WERI-Rb-1 (cell line): ENCODE measurements at regions not wholly inside any gene's neighbourhood (a gene's known extent, or its start where the extent isn't known, plus 50 kb on each side); places are given as distances from the start of the nearest gene placed in this dataset.

Experiments used
- DNase-seq: peaks from one replicate; pipeline ENCODE4 v3.0.0-alpha.2; 2020
- H3K27ac ChIP-seq: fragments of 250-450 bp; sonication (Bioruptor Pico); 2 replicates; pipeline ENCODE4 v1.5.1; 2020; ENCODE audit warnings: mild to moderate bottlenecking, moderate library complexity
- H3K27me3 ChIP-seq: fragments of 250-450 bp; sonication (Bioruptor Pico); 2 replicates; pipeline ENCODE4 v1.5.1; 2021; ENCODE audit warnings: mild to moderate bottlenecking, low read depth, moderate library complexity; ENCODE audit not compliant: insufficient read depth, severe bottlenecking
- H3K36me3 ChIP-seq: fragments of 250-450 bp; sonication (Bioruptor Pico); 2 replicates; pipeline ENCODE4 v1.5.1; 2020; ENCODE audit warnings: mild to moderate bottlenecking, moderate library complexity
- H3K4me3 ChIP-seq: 2 replicates; pipeline ENCODE4 v1.5.1; 2011; ENCODE audit warnings: low read depth, mild to moderate bottlenecking, control low read depth, low read length
- H3K9me3 ChIP-seq: fragments of 250-450 bp; sonication (Bioruptor Pico); 2 replicates; pipeline ENCODE4 v1.5.1; 2021; ENCODE audit warnings: mild to moderate bottlenecking, moderate library complexity; ENCODE audit not compliant: severe bottlenecking
- CTCF ChIP-seq: IDR thresholded peaks from 2 replicates; pipeline ENCODE4 v1.5.1; 2011; ENCODE audit warnings: low read depth, mild to moderate bottlenecking, control low read depth, inconsistent platforms, low read length

GRCh38 chr10:62741996-62742395, 62.5 kb upstream of the ADO start:
- TF ChIP-seq CTCF, result no peak
- no peaks in the 10 kb centered on the region for H3K9me3 ChIP-seq
- peaks cover 32% of the 10 kb centered on the region for H3K27me3 ChIP-seq
- H3K36me3 ChIP-seq, result no peaks in the 10 kb centered on the region
- H3K27ac ChIP-seq, result no peak overlapping the region
- H3K4me3 ChIP-seq, result no peak overlapping the region
- no peak for DNase-seq

GRCh38 chr10:62742536-62743061, 61.9 kb upstream of the ADO start:
- no peaks in the 10 kb centered on the region for H3K9me3 ChIP-seq
- H3K27me3 ChIP-seq, result peaks cover 34% of the 10 kb centered on the region
- DNase-seq, result no peak
- H3K27ac ChIP-seq, result no peak overlapping the region
- TF ChIP-seq CTCF, result no peak
- no peaks in the 10 kb centered on the region for H3K36me3 ChIP-seq
- no peak overlapping the region for H3K4me3 ChIP-seq

GRCh38 chr10:62744136-62744535, 60.4 kb upstream of the ADO start:
- H3K27me3 ChIP-seq, result peaks cover 39% of the 10 kb centered on the region
- H3K36me3 ChIP-seq, result no peaks in the 10 kb centered on the region
- no peak for DNase-seq
- H3K27ac ChIP-seq, result no peak overlapping the region
- H3K4me3 ChIP-seq, result no peak overlapping the region
- no peak for TF ChIP-seq CTCF
- no peaks in the 10 kb centered on the region for H3K9me3 ChIP-seq

GRCh38 chr10:62745581-62745980, 58.9 kb upstream of the ADO start:
- H3K36me3 ChIP-seq, result no peaks in the 10 kb centered on the region
- no peak for TF ChIP-seq CTCF
- H3K27me3 ChIP-seq, result peaks cover 39% of the 10 kb centered on the region
- H3K9me3 ChIP-seq, result no peaks in the 10 kb centered on the region
- H3K27ac ChIP-seq, result no peak overlapping the region
- no peak overlapping the region for H3K4me3 ChIP-seq
- no peak for DNase-seq

- no peak for TF ChIP-seq CTCF
- Histone ChIP-seq H3K4me3 (no peak overlapping the region), H3K27ac (no peak overlapping the region), H3K36me3 (no peaks in the 10 kb centered on the region), H3K9me3 (no peaks in the 10 kb centered on the region), H3K27me3 (peaks cover 39% of the 10 kb centered on the region)
- DNase-seq, result no peak
Measured at GRCh38 chr10:62746951-62747729, 57.4 kb upstream of the ADO start.
